ENCODE measurements at regions not wholly inside any gene's neighbourhood (a gene's known extent, or its start where the extent isn't known, plus 50 kb on each side); places are given as distances from the start of the nearest gene placed in this dataset.

- no peaks in the 10 kb centered on the region for H3K36me3 ChIP-seq (ENCODE audit: control insufficient read depth in 2 of 2, extremely low read depth in 1 of 2, insufficient read depth in 2 of 2, low read length in 2 of 2)
- TF ChIP-seq, protein P1, sequence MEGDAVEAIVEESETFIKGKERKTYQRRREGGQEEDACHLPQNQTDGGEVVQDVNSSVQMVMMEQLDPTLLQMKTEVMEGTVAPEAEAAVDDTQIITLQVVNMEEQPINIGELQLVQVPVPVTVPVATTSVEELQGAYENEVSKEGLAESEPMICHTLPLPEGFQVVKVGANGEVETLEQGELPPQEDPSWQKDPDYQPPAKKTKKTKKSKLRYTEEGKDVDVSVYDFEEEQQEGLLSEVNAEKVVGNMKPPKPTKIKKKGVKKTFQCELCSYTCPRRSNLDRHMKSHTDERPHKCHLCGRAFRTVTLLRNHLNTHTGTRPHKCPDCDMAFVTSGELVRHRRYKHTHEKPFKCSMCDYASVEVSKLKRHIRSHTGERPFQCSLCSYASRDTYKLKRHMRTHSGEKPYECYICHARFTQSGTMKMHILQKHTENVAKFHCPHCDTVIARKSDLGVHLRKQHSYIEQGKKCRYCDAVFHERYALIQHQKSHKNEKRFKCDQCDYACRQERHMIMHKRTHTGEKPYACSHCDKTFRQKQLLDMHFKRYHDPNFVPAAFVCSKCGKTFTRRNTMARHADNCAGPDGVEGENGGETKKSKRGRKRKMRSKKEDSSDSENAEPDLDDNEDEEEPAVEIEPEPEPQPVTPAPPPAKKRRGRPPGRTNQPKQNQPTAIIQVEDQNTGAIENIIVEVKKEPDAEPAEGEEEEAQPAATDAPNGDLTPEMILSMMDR (optimal IDR thresholded peaks at IDR 0.05 in 1 of 3, IDR thresholded peaks at IDR 0.05 in 1 of 3, conservative IDR thresholded peaks at IDR 0.05 in 1 of 3; ENCODE audit: extremely low read depth in 1 of 3, insufficient read depth in 2 of 3, low read length in 3 of 3), result no peak
- no peak for TF ChIP-seq EZH2 (IDR thresholded peaks at IDR 0.05; ENCODE audit: low read length)
- DNase-seq (ENCODE audit: low read depth, low spot score) (no peak), FAIRE-seq (no peak)
- H3K27me3 ChIP-seq (ENCODE audit: control insufficient read depth, extremely low read depth, insufficient read depth, low read length), result no peaks in the 10 kb centered on the region
- no peaks in the 10 kb centered on the region for H3K79me2 ChIP-seq (ENCODE audit: control insufficient read depth, insufficient read depth, low read length)
- H3K4me2 ChIP-seq (ENCODE audit: control insufficient read depth, extremely low read depth, insufficient read depth, low read depth, low read length), result no peak overlapping the region
- H2AFZ ChIP-seq (ENCODE audit: control insufficient read depth, low read length), result no peak overlapping the region
- no peaks in the 10 kb centered on the region for H4K20me1 ChIP-seq (ENCODE audit: control insufficient read depth, extremely low read depth, insufficient read depth, low read length)
- no peaks in the 10 kb centered on the region for H3K9me3 ChIP-seq (ENCODE audit: control insufficient read depth, low read depth, low read length)
- no peak overlapping the region for H3K4me3 ChIP-seq (ENCODE audit: control insufficient read depth in 2 of 3, extremely low read depth in 1 of 3, insufficient read depth in 2 of 3, low read depth in 1 of 3, low read length in 3 of 3)
- no peak overlapping the region for H3K27ac ChIP-seq (ENCODE audit: control insufficient read depth, insufficient read depth, low read length)
- H3K9ac ChIP-seq (ENCODE audit: control insufficient read depth, extremely low read depth, insufficient read depth, low read length), result no peak overlapping the region
- no peaks in the 10 kb centered on the region for H3K4me1 ChIP-seq (ENCODE audit: control insufficient read depth, extremely low read depth, insufficient read depth, low read length)
- dilution Hi-C loops (cut with MboI; ENCODE audit: extremely low pct_ligation_motif_present, low sequenced_read_pairs), result no loop called here
- no peaks in the 10 kb centered on the region for H3K9me1 ChIP-seq (ENCODE audit: control insufficient read depth, extremely low read depth, insufficient read depth, low read length)
Observed at GRCh38 chr10:4312051-4312835, 513.8 kb upstream of the AKR1E2 start.

GRCh38 chr10:4310172-4310571 lies 515.8 kb upstream of the AKR1E2 start:
- Histone ChIP-seq H3K9ac (ENCODE audit: control insufficient read depth, extremely low read depth, insufficient read depth, low read length) (no peak overlapping the region), H2AFZ (ENCODE audit: control insufficient read depth, low read length) (no peak overlapping the region), H3K9me1 (ENCODE audit: control insufficient read depth, extremely low read depth, insufficient read depth, low read length) (no peaks in the 10 kb centered on the region), H3K79me2 (ENCODE audit: control insufficient read depth, insufficient read depth, low read length) (no peaks in the 10 kb centered on the region), H3K27ac (ENCODE audit: control insufficient read depth, insufficient read depth, low read length) (no peak overlapping the region), H3K36me3 (ENCODE audit: control insufficient read depth in 2 of 2, extremely low read depth in 1 of 2, insufficient read depth in 2 of 2, low read length in 2 of 2) (no peaks in the 10 kb centered on the region), H4K20me1 (ENCODE audit: control insufficient read depth, extremely low read depth, insufficient read depth, low read length) (no peaks in the 10 kb centered on the region), H3K27me3 (ENCODE audit: control insufficient read depth, extremely low read depth, insufficient read depth, low read length) (no peaks in the 10 kb centered on the region), H3K9me3 (ENCODE audit: control insufficient read depth, low read depth, low read length) (no peaks in the 10 kb centered on the region), H3K4me2 (ENCODE audit: control insufficient read depth, extremely low read depth, insufficient read depth, low read depth, low read length) (no peak overlapping the region), H3K4me3 (ENCODE audit: control insufficient read depth in 2 of 3, extremely low read depth in 1 of 3, insufficient read depth in 2 of 3, low read depth in 1 of 3, low read length in 3 of 3) (no peak overlapping the region), H3K4me1 (ENCODE audit: control insufficient read depth, extremely low read depth, insufficient read depth, low read length) (peaks cover 4% of the 10 kb centered on the region)
- dilution Hi-C loops (cut with MboI; ENCODE audit: extremely low pct_ligation_motif_present, low sequenced_read_pairs), result no loop called here
- TF ChIP-seq EZH2 (IDR thresholded peaks at IDR 0.05; ENCODE audit: low read length), result no peak
- TF ChIP-seq, protein P1 (optimal IDR thresholded peaks at IDR 0.05 in 1 of 3, IDR thresholded peaks at IDR 0.05 in 1 of 3, conservative IDR thresholded peaks at IDR 0.05 in 1 of 3; ENCODE audit: extremely low read depth in 1 of 3, insufficient read depth in 2 of 3, low read length in 3 of 3), result no peak
- FAIRE-seq (no peak), DNase-seq (ENCODE audit: low read depth, low spot score) (no peak)

All from keratinocyte (primary cell).